ENCODE measurements at regions not wholly inside any gene's neighbourhood (a gene's known extent, or its start where the extent isn't known, plus 50 kb on each side); places are given as distances from the start of the nearest gene placed in this dataset.

- no peak for DNase-seq (ENCODE audit: low read depth)
Observed at GRCh38 chr9:108643731-108644510, 211.9 kb downstream of the ACTL7B start.

GRCh38 chr9:108642871-108643270 is 212.9 kb downstream of the ACTL7B start:
- no peak for DNase-seq (ENCODE audit: low read depth)

- no peak for DNase-seq (ENCODE audit: low read depth)
Observed at GRCh38 chr9:108640230-108640629, 215.6 kb downstream of the ACTL7B start.

GRCh38 chr9:108639696-108640095 is 216.1 kb downstream of the ACTL7B start:
- no peak for DNase-seq (ENCODE audit: low read depth)

- DNase-seq (ENCODE audit: low read depth) = no peak
Observed at GRCh38 chr9:108639091-108639490, 216.7 kb downstream of the ACTL7B start.

GRCh38 chr9:108637340-108637739 is 218.4 kb downstream of the ACTL7B start:
- DNase-seq (ENCODE audit: low read depth) = no peak

- DNase-seq (ENCODE audit: low read depth) = no peak
Observed at GRCh38 chr9:108636013-108636412, 219.8 kb downstream of the ACTL7B start.

GRCh38 chr9:108634672-108635462 is 220.9 kb downstream of the ACTL7B start:
- no peak for DNase-seq (ENCODE audit: low read depth)

- DNase-seq (ENCODE audit: low read depth) = no peak
Observed at GRCh38 chr9:108634204-108634603, 221.6 kb downstream of the ACTL7B start.

- no peak for DNase-seq (ENCODE audit: low read depth)
Observed at GRCh38 chr9:108631496-108632285, 224.1 kb downstream of the ACTL7B start.

GRCh38 chr9:108628316-108628715 is 227.5 kb downstream of the ACTL7B start:
- DNase-seq (ENCODE audit: low read depth) = no peak

- DNase-seq (ENCODE audit: low read depth) = no peak
Observed at GRCh38 chr9:108626743-108627142, 229.0 kb downstream of the ACTL7B start.

- DNase-seq (ENCODE audit: low read depth) = no peak
Observed at GRCh38 chr9:108621991-108622855, 233.6 kb downstream of the ACTL7B start.

GRCh38 chr9:108620767-108621166 is 235.0 kb downstream of the ACTL7B start:
- no peak for DNase-seq (ENCODE audit: low read depth)

- no peak for DNase-seq (ENCODE audit: low read depth)
Observed at GRCh38 chr9:108618906-108619550, 236.8 kb downstream of the ACTL7B start.

- no peak for DNase-seq (ENCODE audit: low read depth)
Observed at GRCh38 chr9:108617676-108618075, 238.1 kb downstream of the ACTL7B start.

- no peak for DNase-seq (ENCODE audit: low read depth)
Observed at GRCh38 chr9:108615152-108615551, 240.6 kb downstream of the ACTL7B start.

GRCh38 chr9:108612513-108612912 is 243.3 kb downstream of the ACTL7B start:
- DNase-seq (ENCODE audit: low read depth) = no peak

GRCh38 chr9:108609897-108610253 is 245.9 kb downstream of the ACTL7B start:
- DNase-seq (ENCODE audit: low read depth) = no peak

GRCh38 chr9:108609227-108609896 is 246.4 kb downstream of the ACTL7B start:
- DNase-seq (ENCODE audit: low read depth) = no peak

- DNase-seq (ENCODE audit: low read depth) = no peak
Observed at GRCh38 chr9:108607607-108608006, 248.2 kb downstream of the ACTL7B start.
